Neutrophil (primary cell): ENCODE measurements at regions not wholly inside any gene's neighbourhood (a gene's known extent, or its start where the extent isn't known, plus 50 kb on each side); places are given as distances from the start of the nearest gene placed in this dataset.

Experiments
- H3K27ac ChIP-seq: fragments of 200-600 bp; sonication (generic); 2 replicates; pipeline ENCODE4 v1.5.1; 2016; ENCODE audit warnings: mild to moderate bottlenecking, moderate library complexity
- H3K27me3 ChIP-seq: fragments of 200-600 bp; sonication (generic); 2 replicates; pipeline ENCODE4 v1.6.0; 2016; ENCODE audit warnings: mild to moderate bottlenecking
- H3K36me3 ChIP-seq: fragments of 200-600 bp; sonication (generic); 2 replicates; pipeline ENCODE4 v1.5.1; 2017
- H3K4me1 ChIP-seq, 2 experiments: fragments of 200-600 bp in 1 of 2; sonication (generic) in 1 of 2; 1 replicate in 1 of 2; 2 replicates in 1 of 2; pipeline versions ENCODE4 v1.5.1 to v1.6.1; 2013 to 2016; ENCODE audit warnings: low read depth in 1 of 2, low read length in 1 of 2, mild to moderate bottlenecking in 1 of 2, moderate library complexity in 1 of 2; ENCODE audit not compliant: control insufficient read depth in 1 of 2, insufficient read depth in 1 of 2
- H3K4me3 ChIP-seq, 2 experiments: fragments of 200-600 bp in 1 of 2; sonication (generic) in 1 of 2; 1 replicate in 1 of 2; 2 replicates in 1 of 2; pipeline ENCODE4 v1.5.1; 2013 to 2016; ENCODE audit warnings: low read depth in 1 of 2, low read length in 1 of 2, mild to moderate bottlenecking in 1 of 2, moderate library complexity in 1 of 2
- H3K9me3 ChIP-seq: fragments of 200-600 bp; sonication (generic); 2 replicates; pipeline ENCODE4 v1.5.1; 2016
- TF ChIP-seq, protein P1 (sequence below): fragments of 200-600 bp; sonication (generic); IDR thresholded peaks from 2 replicates; pipeline ENCODE4 v1.5.1; 2016; ENCODE audit warnings: antibody characterized with exemption

DNA sequence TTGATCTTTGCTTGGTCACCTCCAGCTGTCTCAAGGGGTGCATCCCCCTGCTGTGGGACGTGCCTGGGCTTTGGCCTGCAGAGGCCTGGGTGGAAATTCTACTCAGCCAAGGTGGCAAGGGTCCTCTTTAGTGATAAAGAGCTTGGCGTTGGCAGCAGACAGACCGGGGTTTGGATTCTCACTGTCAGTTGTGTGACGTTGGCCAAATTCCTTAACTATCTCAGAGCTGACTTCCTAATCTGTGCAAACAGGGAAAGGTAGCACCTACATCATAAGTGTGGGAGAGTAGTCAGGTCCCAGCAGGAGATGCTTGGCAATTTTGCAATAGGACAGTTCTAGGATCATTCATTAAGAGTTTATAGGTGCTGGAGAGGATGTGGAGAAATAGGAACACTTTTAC is 154.3 kb upstream of the GSC start:
- H3K4me1 ChIP-seq, result no peaks in the 10 kb centered on the region
- H3K4me3 ChIP-seq, result no peak overlapping the region
- H3K27me3 ChIP-seq, result no peaks in the 10 kb centered on the region
- TF ChIP-seq, protein P1, sequence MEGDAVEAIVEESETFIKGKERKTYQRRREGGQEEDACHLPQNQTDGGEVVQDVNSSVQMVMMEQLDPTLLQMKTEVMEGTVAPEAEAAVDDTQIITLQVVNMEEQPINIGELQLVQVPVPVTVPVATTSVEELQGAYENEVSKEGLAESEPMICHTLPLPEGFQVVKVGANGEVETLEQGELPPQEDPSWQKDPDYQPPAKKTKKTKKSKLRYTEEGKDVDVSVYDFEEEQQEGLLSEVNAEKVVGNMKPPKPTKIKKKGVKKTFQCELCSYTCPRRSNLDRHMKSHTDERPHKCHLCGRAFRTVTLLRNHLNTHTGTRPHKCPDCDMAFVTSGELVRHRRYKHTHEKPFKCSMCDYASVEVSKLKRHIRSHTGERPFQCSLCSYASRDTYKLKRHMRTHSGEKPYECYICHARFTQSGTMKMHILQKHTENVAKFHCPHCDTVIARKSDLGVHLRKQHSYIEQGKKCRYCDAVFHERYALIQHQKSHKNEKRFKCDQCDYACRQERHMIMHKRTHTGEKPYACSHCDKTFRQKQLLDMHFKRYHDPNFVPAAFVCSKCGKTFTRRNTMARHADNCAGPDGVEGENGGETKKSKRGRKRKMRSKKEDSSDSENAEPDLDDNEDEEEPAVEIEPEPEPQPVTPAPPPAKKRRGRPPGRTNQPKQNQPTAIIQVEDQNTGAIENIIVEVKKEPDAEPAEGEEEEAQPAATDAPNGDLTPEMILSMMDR, result no peak
- H3K27ac ChIP-seq, result no peak overlapping the region
- H3K36me3 ChIP-seq, result no peaks in the 10 kb centered on the region
- no peaks in the 10 kb centered on the region for H3K9me3 ChIP-seq

DNA sequence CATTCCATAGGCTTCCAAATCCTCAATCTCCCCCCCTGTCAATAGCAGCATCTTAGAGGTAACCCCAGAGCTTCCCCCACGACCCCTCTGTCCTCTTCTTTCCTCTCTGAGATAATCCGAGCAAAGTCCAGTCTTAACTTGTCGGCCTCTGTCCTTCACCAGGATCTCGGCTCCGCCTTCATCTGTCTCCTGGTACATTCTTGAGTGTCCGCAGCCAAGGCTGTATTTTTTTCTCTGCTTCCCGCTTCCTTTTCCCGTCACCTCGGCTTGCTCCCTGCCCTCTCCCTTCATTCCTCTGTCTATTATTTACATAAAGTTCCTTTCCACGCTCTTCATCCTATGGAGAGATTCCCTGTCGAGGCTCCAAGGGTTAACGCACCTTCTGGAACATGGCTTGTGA is 153.9 kb upstream of the GSC start:
- Histone ChIP-seq H3K4me1 (no peaks in the 10 kb centered on the region), H3K9me3 (no peaks in the 10 kb centered on the region), H3K4me3 (no peak overlapping the region), H3K27ac (no peak overlapping the region), H3K27me3 (no peaks in the 10 kb centered on the region), H3K36me3 (no peaks in the 10 kb centered on the region)
- TF ChIP-seq, protein P1, result no peak

DNA sequence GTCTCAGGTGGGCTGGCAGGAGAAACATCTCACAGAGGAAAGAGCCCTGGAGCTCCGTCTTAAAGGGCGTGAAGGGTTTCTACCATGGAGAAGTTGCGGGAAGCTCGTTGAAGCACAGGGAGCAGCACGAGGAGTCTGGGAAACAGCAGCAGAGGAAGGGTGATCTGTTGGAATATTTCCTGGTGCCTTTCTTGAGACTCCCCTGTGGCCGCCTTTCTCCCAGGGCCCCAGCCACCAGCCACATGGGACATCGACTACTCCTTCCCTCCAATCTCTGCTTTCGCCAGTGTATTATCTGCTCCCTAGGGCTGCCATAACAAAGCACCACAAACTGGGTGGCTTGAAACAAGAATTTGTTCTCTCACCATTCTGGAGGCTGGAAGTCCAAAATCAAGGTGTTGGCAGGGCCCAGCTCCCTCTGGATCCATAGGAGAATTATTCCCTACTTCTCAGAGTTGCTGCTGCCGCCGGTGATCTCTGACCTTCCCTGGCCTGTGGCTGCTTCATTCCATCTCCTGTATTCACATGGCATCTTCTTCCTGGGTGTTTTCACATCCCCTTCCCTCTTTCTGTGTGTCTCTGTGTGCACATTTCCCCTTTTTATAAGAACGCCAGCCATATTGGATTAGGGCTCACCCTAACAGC is 152.8 kb upstream of the GSC start:
- Histone ChIP-seq H3K9me3 (no peaks in the 10 kb centered on the region), H3K27me3 (no peaks in the 10 kb centered on the region), H3K4me3 (no peak overlapping the region), H3K36me3 (no peaks in the 10 kb centered on the region), H3K27ac (no peak overlapping the region), H3K4me1 (no peaks in the 10 kb centered on the region)
- TF ChIP-seq, protein P1, result no peak

DNA sequence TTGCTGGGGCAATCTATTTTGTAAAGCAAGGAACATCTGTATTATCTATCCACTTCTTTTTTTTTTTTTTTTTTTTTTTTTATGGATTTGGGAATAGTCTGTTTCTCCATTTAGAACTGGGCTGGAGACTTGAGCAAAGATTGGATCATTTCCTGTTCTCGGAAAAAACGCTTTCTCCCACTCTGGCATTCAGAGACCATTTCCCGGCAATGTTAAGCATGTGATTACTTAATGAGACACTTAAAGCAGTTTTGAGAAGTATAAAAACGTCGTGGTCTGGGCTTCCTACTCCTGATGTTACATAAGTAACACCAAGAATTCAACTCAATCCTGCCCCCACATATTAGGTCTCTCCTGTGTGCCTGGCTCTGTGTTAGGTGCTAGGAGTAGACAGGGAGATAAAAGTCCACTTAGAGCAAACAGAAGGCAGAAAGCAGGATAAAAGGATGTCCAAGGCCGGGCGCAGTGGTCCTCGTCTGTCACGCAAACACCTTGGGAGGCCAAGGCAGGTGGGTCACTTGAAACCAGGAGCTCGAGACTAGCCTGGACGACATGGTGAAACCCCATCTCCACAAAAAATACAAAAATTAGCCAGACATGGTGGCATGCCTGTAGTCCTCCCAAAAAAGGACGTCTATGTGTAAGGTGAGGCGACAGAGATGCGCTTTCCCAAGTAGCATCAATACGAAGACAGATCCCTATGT is 152.1 kb upstream of the GSC start:
- no peaks in the 10 kb centered on the region for H3K27me3 ChIP-seq
- no peaks in the 10 kb centered on the region for H3K4me1 ChIP-seq
- H3K9me3 ChIP-seq, result no peaks in the 10 kb centered on the region
- TF ChIP-seq, protein P1, result no peak
- H3K36me3 ChIP-seq, result no peaks in the 10 kb centered on the region
- no peak overlapping the region for H3K4me3 ChIP-seq
- no peak overlapping the region for H3K27ac ChIP-seq

DNA sequence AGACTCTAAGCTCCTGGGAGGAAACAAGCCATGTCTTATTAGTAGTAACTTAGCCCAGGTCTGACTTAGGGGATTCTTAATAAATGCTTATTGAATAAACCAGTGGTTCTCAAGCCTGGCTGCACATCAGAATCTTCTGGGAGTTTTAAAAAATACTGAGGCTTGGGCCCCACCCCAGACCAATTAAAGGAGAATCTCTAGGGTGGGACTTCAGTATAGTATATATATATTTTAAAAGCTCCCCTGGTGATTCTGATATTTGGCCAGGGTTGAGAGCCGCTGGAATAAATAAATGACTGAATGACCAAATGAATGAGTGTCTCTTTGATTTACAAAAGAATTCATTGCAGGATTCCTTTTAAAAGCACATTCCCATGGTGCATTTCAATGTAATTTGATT is 151.5 kb upstream of the GSC start:
- Histone ChIP-seq H3K27ac (no peak overlapping the region), H3K27me3 (no peaks in the 10 kb centered on the region), H3K9me3 (no peaks in the 10 kb centered on the region), H3K4me3 (no peak overlapping the region), H3K36me3 (no peaks in the 10 kb centered on the region), H3K4me1 (no peaks in the 10 kb centered on the region)
- TF ChIP-seq, protein P1, result no peak
